ENCODE measurements at regions not wholly inside any gene's neighbourhood (a gene's known extent, or its start where the extent isn't known, plus 50 kb on each side); places are given as distances from the start of the nearest gene placed in this dataset.

DNA sequence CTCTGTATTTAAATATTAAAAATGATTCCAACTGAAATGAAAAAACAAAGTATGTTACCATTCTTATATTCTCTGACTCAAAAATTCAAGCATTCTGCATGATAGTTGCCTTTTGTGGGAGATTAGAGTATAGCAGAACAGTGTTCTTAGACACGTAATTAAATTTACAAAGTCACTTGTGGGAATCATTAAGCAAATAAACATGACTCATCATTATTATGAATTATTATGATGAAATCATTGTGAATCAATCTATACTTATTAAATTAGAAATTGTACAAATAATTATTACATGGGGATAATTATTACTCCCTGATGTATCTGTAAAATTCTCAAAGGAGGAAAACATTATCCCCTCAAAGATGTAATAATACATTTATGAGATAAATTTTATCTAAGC is 358.9 kb upstream of the FSTL5 start:
- TF ChIP-seq CTCF (IDR thresholded peaks at IDR 0.05 in 8 of 11, conservative IDR thresholded peaks at IDR 0.05 in 3 of 11): no peak
- TF ChIP-seq POLR2A (IDR thresholded peaks at IDR 0.05): no peak
- no peak for TF ChIP-seq POLR2AphosphoS5 (IDR thresholded peaks at IDR 0.05)

All from spleen (tissue), 7 donors.